Anterior cingulate cortex (tissue), 58 donors: ENCODE measurements at regions not wholly inside any gene's neighbourhood (a gene's known extent, or its start where the extent isn't known, plus 50 kb on each side); places are given as distances from the start of the nearest gene placed in this dataset.
A peak's percentile ranks its signal among the peaks of the same experiment; 100 is the strongest.

Experiments used
- DNase-seq, 58 donors: peaks; one replicate each; lab custom pipeline; 2025; lab: John Stamatoyannopoulos, UW

DNA sequence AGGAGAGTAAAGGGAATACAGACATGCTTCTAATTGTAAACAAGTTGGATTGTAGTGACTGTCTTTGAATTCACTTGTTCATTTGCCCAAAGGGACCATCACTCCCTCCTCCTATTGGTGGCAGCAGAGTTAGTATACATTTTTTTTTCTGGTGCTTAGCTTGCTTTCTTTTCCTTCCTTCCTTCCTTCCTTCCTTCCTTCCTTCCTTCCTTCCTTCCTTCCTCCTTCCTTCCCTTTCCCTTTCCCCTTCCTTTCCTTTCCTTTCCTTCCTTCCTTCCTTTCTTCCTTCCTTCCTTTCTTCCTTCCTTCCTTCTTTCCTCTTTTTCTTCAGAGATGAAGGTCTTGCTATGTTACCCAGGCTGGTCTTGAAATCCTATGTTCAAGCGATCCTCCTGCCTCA lies 94.8 kb upstream of the ATP6AP2 start:
- DNase-seq, result no peak

DNA sequence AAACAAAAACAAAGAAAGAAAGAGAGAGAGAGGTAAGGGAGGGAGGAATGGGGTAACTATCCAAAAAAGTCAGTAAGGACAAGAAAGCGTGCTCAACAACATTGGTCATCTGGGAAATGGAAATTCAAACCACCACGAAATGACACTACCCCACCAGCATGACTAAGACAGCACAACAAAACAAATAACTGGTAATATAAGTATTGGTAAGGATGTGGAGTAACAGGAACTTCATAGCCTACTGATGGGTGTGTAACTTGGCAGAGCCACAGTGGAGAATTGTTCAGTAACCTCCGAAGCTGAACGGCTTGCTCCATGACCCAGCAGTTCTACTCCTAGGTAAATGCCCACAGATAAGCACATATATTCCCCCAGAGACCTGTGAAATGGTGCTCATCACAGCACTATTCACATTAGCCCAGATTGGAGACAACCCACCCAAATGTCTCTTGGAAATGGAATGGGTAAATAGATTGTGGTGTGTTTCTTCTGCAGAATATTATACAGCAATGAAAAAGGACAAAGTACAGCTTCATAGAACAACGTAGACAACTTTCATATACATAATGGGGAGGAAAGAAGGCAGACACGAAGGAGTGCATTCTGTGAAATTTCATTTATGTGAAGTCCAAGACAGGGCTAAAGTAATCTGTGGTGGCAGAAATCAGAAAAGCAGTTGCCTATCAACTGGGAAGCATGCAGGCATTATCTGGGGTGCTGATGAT lies 95.5 kb upstream of the ATP6AP2 start:
- DNase-seq, result no peak

DNA sequence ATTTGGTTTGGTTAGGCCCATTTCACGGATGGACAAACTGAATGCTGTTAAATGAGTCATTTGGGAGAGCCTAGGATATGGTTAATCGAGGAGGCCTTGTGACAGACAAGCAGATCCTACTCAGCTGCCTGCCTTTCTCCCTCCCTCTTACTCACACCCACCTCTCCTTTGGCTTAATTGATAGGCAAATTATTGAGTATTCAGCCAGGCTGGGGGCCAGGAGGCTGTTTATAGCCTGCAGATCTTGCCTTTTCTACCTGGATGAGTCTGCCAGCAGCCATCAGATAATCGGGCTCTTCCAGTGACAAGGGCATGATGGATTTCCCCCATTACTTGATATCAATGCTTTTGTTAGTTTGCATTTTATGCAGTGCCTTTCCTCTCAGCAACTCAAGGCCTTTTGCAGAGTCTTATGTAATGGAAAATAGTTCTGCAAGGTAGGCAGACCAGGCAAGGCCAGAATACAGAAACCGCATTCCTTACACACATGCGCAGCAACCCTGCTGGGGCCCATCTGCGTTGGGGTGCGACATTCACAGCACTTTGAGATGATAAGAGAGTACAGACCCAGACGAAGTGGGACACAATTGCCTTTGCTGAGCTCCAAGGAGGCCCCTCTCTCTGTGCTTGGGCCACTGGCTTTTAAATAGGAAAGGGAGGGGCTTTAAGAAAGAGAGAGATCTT lies 96.2 kb upstream of the ATP6AP2 start:
- DNase-seq, result no peak

DNA sequence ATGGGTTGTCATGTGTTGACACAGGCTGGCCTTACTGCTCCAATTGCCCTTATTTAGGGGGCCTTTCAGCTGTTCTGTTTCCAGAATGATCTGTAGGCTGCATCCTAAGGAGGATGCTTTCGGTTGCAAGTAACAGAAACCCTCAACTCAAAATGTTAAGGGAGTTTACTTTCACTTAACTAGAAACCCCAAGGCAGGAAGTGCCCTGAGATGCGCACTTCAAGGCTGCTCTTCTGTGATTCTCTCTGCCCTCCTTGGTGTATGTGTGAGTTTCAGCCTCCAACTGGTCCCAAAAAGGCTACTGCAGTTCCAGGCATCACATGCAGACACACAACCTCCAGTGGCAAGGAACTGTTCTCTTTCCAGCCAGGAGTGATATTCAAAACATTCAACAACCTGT lies 97.3 kb upstream of the ATP6AP2 start:
- no peak for DNase-seq

DNA sequence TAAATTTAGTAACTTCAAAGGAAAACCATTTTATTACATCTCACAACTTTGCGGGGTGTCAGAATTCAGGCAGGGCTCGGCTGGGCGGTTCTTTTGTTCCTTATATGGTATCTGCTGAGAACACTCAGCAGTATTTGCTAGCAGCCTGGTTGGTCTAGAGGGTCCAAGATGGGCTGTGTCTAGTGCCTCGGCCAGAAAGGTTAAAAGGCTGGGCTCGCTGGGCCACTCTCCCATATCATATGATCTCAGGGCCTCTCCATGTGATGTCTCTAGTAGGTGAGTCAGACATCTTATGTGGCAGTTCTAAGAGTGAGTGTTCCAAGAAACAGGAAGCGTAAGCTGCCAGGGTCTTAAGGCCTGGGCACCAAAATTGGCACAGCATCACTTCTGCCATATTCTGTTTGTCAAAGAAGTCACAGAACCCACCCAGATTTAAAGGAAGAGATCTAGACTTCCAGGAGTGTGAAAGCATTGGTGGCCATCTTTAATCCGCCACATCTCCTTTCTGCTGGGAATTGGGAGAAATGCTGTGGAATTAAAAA lies 100.9 kb upstream of the ATP6AP2 start:
- no peak for DNase-seq

DNA sequence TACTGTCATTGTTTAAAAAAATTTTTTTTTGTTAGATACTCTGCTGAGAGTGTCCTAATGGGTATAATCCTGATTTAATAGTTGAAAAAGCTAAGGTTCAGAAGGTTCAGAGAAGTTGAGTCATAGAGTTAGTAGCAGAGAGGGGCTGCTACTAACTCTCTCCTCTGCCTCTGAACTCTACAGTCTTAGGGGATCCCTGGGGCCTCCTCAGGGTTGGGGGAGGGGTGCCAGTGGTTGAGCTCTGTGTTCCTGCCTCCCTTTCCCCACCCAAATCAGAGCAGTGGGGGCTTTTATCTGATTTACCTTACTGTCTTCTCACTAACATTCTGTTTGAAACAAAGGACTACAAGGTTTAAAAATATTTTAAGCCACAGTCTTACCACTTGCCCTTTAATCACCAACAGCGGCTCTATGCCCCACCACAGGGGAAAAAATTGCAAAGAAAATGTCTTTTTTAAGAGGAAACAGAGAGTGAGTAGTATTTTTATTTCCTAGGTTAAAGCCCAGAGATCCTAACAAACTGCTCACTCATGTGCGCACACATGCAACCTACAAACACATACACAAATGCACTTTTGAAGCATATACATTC lies 102.2 kb upstream of the ATP6AP2 start:
- no peak for DNase-seq

DNA sequence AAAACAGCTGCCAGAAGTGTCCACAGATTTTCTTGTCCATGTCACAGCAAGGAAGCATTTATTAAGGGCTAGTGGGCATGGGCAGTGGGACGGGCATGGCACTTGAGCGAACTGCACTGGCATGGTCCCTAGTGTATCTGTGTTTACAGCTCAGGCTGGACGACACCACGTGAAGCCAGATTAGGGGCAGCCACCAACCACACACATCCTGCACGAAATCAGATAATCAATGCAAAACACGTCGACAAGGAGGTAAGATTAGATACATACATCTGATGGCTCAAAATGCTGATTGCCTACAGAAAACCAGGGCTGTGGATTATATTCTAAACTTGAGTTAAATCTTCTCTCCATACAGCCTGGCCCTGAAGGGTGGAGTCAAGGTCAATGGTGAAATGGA lies 103.8 kb upstream of the ATP6AP2 start:
- DNase-seq, result no peak

DNA sequence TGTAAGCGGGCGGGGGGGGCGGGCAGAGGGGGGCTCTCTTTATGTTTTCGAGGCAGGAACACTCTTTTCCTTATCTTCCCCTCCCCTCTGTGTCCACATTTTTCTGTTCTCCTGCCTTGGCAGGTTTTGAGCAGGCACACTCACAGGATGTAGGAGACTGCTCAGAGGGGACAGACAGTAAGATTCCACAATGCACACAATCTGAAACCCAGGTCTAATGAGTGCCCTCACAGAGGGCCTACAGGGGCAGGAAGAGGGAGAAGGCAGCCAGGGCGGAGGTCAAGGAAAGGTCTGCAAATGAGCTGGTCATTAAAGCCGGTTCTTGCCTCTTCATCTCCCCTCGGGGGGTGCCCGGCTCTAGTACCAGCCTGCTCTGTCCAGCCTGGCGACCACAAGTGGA lies 106.1 kb upstream of the ATP6AP2 start:
- DNase-seq, result no peak

DNA sequence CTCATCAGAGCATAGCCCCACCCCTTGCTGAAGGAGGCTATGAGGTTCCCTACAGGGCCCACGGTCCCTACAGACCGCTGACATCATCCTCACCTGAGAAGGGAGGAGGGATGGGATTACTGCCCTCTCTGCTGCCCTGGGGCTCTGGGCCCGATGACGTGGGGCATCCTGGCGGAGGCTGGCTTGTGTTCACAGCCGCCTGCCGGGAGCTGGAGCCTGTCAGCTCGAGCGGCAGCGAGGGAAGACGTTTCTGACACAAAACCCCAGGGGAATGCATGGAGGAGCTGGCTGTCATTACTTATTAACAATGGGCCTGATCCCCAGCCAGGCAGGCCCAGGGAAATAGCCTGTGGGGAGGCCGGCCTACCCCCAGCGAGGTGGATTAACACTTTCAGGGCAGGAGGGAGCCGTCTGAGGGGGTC lies 106.6 kb upstream of the ATP6AP2 start:
- peak in 1 of 58 donors; percentile 0 for DNase-seq

DNA sequence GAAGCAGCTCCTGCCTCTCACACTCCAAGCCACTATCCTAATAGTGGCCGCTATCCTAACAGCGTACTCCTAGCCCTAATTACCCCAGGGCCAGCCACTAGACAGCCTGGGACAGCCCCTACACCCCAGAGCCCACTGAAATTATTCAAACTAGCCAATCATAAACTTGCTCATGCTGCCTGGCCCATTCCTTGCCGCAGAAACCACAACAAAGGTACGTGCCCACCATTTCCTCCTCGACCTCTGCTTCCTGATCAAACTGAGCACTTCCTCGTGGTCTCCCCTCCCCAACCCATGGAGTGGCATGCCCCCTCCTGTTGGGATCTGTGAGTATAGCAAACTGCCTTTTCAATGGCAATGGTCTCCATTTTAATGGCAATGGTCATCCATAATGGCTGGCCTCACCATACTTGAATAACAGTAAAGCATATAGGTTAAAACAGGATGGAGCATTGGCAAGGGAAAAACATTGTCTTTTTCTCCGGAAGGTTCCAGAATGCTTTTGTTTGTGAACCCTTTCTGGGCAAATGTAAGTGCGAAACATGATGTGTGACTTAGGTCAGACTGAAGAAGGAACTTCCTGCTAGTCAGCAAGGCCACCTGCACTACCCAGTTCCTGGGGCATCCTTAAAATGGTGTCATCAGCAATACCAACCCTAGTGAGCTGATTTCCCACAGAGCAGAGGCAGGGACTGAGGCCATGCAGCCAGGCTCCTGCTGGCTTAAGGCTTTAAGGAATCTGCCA lies 107.1 kb upstream of the ATP6AP2 start:
- no peak for DNase-seq

DNA sequence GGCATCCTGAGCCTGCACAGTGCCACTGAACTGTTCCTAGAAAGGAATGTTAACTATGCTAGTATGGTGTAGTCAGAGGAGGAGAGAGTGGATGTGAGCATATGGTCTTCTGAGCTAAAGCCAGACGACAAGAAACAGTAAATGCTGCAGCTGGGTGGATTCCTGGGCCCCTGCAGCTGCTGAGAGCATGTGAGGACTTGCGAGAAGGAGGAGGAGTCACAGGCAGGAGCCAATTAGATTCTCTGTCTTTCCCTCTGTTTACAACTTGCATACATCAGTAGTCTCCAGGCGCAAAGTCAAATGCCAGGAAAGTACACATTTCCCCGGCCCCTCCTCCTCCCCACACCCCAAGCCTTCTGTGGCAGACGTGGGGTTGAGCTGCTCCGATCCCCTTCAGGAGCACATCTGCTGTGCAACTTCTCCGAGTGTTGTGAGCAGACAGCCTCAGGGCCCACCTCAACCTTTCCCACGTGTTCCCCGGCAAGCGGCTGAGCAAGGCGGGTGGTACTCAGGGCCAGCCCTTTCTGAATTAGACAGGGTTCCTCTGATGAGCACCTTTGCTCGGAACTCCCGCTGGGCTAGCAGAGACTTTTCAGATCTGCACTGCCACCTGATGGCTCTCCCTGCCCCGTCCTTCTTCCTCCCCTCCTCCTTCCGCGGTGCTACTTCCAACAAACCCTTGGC lies 108.7 kb upstream of the ATP6AP2 start:
- DNase-seq, result peak in 47 of 58 donors; percentile 0 to 44 (median 14)

DNA sequence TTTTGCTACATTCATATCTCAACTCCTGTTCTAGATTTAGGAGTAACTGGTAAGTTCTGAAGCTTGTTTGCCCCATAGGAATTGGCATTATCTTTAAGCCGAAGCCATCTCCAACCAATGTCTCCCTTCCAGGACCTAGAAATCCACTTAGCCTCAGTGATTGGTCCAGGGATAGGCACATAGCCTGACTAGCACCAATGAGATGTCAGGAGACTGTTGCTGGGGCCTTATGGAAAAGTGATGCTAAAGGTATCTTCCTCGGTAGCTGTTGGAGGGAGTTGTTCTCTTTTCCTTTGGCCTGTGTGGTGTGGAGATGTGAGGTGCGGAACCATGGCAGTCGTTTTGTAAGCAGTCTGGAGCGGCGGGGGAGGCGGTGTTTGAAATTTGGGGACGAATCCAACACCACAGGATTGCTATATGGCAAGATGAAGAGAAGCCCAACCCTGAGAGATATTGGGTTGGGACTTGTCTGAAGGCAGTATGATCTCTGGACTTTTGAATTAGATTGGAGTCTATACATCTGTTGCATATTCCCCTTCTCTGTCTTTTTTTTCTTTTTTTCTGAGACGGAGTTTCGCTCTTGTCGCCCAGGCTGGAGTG lies 109.8 kb upstream of the ATP6AP2 start:
- DNase-seq, result no peak

DNA sequence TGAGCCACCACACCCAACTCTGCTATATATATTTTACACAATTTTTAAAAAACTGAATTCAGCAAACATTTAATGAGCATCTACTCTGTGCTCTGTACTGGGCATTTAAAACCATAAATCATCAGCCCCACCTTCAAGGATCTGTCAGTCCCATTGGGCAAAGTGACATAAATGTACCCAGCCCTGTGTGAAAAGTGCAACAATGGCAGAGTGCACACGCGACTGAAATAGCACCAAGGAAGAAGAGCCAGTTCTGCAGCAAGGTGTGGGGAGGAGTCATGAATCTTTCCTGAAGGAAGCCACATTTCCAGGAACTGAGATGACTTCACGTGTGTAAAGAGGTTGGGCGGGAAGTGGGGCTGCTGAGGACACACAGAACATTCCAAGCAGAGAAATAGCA lies 111.5 kb upstream of the ATP6AP2 start:
- DNase-seq, result no peak

DNA sequence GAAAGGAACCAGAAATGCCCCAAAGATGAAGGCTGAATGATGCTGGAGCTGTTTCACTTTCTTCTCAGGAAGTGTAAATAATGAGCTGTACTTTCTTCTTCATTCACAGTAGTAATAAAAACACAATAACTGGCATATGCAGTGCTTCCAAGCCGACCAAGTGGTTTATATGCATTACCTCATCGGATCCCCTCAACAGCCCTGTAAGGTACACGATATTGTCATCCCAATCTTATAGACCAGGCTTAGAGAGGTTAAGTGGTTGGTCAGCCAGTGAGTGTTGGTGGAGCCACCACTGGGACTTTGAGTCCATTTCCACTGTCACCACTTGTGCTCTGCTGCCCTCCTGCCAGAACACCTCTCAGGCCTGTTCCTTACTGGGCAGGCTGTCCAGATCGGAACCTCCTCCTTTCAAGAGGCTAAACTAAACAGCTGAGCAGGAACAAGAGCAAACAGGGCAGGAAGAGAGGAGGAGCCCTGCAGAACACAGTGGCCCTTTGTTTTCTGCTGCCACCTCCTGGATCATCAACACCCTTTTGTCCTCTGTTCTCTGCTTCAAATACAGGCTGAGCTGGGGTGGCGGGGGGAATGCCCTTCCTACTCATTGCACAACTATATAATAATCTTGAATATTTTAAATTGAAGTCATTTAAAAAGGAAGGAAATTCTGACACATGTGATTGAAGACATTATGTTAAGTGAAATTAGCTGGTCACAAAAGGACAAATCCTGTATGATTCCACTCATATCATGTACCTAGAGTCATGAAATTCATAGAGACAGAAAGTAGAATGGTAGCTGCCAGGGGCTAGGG lies 112.5 kb upstream of the ATP6AP2 start:
- peak in 54 of 58 donors; percentile 0 to 84 (median 42) for DNase-seq

DNA sequence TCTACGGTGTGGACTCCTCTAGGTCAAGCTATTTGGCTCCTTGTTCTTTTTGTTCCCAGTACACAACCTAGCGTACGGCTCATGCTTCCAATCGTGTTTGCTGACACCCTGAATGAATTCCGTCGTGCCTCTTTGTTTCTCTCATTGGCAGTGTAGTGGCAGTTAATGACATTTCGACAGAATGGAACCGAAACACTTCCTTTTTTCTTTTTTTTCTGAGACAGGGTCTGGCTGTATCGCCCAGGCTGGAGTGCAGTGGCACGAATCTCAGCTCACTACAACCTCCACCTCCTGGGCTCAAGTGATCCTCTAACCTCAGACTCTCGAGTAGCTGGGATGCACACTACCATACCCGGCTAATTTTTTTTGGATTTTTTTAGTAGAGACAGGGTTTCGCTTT lies 113.3 kb upstream of the ATP6AP2 start:
- no peak for DNase-seq

DNA sequence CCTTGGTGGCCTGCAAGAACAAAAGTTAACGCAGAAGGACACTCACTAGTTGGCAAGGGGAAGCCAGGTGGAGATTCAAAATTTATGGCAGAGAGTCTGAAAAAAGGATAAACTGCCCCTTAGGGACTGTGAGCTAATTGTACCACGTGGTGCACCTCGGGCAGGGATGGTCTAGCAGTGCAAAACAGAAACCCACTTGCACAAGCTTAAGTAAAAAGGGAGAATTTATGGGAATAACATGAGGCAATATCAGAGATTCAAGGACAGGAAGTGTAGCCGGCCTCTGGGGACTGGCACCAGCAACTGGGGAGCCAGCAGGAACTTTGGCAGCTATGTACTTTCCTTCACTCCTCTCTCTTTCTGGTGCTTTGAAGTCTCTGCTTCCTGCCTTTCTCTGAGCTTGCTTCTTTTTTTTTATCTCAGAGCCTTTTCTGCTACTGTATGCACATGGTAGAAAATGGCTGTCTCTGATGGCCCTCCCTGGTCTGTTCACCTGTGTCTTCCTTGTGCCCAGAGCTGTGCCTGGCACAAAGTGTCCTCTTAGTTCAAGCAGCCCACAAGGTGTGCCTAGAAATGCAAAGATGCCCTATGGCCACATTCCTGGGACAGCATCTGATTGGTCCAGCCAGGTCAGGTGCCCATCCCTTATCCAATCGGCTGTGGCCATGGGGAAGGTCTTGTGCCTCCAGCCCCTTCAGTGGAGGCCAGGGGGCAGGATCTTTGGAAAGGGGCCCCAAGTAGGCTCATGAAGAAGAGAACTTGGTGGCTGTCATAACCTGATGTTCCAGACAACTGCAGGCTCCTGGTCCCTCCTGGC lies 114.8 kb upstream of the ATP6AP2 start:
- no peak for DNase-seq

DNA sequence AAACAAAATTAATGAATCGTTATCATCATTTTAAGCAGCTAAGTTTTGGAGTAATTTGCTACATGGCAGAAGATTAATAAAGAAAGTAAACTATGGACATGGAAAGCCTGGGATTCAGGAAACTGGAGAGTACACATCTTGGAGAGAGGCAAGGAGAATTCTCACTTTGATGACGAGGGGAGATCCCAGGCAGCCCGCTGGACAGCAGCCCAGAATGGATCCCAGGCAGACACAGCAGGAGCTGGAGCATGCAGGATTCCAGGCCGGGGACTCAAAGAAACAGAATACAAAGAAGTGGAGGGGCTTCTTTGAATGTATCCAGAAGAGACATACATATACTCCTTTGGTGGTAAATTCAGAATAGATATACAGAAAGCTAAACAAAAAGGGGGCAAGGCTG lies 118.0 kb upstream of the ATP6AP2 start:
- DNase-seq, result peak in 2 of 58 donors; percentile 0 to 5

DNA sequence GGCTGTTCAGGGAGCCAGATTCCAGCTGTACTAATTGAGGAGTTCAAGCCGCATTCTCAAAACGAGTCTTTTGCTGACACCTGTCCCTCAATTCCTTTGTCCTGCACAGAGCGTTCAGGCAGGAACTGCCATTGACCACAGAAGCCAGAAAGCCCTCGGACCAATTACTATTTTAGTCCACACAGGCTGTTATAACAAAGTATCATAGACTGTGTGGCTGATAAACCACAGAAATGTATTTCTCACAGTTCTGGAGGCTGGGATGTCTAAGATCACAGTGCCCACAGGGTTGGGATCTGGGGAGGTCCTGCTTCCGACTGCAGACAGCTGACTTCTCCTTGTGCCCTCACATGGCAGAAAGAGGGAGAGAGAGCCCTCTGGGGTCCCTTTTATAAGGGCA lies 119.8 kb upstream of the ATP6AP2 start:
- DNase-seq, result no peak
